ENCODE measurements at regions not wholly inside any gene's neighbourhood (a gene's known extent, or its start where the extent isn't known, plus 50 kb on each side); places are given as distances from the start of the nearest gene placed in this dataset.

DNA sequence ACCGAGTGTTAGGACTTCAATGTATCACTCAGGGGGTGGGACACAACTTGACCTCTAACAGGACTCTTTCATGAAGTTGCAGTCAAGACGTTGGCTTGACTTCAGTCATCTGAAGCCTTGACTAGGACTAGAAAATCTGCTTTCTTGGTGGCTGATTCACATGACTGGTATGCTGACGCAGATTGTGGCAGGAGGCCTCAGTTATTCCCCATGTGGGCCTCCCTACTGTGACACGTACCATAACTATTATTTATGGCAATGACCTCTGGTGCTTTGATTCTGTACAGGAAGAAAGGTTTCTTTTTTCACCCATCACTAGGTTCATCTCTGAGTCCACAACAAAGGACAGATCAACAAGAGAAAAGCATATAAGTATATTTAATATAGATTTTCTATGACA, 270.4 kb downstream of the NEDD1 start:
- no peak for DNase-seq (ENCODE audit: low read depth in 2 of 2)

DNA sequence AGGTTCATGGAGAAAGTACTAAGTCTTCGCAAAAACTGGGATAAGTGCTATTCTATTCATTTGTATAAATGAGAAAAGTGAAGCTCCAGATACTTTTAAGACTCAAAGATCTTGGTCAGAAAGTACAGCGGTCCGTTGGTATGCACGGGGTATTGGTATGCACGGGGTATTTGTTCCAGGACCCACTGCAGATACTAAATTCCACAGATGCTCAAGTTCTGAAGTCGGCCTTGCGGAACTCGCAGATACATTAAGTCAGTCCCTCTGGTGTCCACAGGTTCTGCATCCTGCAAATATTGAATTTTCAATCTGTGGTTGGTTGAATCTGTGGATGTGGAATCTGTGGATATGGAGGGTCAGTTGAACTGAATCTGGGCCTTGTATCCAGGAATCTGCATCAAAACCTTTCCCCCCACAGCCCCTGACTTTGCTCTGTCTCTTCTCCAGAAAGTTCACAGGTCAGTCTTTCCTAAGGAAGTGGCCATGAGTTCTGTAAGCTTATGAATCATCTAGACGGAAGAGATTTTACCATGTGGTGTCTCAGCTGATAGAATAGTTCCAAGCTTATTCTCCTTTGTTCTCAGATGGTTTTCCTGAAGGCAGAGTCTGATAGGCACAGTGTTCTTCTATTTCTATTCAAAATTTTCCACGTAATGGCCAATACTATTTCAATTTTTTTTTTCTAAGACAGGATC, 274.7 kb downstream of the NEDD1 start:
- DNase-seq (ENCODE audit: low read depth in 2 of 2): no peak

DNA sequence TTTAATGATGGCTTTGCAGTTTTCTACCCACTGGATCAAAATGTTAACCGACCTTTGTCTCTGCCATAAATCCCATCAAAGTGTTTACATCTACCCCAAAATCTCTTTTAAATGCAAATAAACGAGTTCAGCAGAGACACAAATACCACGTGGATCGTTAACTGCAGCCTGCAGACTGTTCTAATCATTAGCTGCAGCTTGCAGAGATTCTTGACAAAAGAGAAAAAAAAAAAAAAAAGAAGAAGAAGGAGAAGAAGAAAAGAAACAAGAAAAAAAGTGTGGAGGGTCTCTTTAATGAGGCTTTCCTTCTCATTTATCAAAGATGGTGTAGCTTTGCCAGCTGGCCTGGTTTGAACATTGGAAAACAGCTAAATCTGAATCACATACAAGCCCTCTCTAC, 275.7 kb downstream of the NEDD1 start:
- DNase-seq (ENCODE audit: low read depth in 2 of 2): no peak

DNA sequence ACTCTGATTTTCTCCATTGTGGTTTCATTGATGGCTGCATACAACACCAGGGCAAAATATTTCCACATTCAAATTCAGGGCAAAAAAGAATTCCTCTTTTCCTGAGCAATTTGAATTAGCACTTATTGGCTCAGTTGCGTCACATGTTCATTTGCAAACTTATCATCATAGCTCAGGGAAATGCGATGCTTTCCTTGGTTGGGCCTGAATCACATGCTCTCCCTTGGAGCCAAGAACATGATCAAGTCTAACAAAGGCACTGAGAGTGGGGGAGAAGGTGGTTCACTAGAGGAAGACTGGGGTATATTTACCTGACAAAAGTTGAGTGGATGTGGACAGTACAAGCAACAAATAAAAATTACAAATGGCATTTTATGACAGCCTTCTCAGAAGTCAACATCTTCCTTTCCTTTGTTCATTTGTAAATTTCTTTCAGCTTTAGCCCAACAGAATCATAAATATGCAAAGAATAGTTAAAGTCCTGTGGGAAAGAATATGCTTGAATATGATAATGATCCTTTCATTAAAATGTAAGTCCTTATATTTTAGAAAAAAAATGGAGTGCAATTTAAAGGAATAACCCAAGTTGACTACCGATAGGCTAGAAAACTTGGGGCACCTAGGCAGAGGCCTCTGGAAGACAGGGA, 277.2 kb downstream of the NEDD1 start:
- no peak for DNase-seq (ENCODE audit: low read depth in 2 of 2)

DNA sequence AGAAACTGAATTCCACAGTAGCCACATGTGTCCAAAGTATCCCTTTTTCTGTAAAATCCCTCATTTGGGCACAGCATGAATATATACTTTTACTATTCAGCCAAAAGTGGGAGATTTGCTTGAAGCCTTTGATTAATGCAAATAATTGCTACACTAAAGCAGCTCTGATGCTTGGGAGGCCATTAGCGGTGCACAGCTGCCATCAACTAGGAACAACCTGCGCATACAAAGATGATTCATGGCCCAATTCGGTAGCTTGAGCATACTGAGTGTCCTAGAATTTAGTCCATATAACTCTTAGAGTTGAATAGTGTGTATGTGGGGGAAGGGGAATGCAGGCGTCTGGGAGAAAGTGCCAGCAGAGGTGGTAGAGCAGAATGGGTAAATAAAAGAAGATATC, 277.0 kb upstream of the RMST start:
- DNase-seq (ENCODE audit: low read depth in 2 of 2): no peak

DNA sequence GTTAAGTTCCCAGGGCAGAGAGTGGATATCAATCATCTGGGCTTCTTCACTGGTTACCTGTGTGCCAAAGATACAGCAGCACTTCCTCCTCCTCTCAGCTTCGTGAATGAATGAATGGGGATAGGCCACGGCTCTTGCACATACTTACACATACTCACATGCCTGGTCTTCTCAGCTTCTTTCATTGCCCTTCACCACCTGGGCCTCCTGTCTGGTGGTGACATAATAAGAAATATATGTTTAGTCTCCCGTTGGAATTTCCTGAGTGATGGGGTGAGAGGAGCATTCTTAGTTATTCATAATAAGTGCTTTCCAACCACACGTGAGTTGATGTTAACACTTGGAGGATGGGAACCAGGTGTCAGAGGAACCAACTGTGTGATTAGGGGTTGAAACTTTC, 268.1 kb upstream of the RMST start:
- DNase-seq (ENCODE audit: low read depth in 2 of 2): no peak

DNA sequence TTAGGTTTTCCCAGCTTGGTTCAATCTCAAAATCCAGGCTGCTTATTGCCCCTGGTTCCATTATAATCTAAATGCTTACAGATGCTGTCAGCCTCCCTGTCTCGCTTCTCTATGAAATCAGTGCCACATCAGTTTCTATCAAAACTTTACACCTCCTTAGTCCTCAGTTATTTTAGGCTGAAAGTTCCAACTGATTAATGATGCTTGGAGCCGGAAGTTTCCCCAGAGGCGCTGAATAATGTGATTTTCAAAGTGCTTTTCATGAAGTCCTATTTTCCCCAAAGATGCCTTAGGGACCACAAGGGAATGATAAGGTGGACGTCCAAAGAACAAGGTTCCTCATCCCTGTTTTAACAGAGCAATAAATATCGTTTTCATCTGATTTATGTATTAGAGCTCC, 262.4 kb upstream of the RMST start:
- no peak for DNase-seq (ENCODE audit: low read depth in 2 of 2)

DNA sequence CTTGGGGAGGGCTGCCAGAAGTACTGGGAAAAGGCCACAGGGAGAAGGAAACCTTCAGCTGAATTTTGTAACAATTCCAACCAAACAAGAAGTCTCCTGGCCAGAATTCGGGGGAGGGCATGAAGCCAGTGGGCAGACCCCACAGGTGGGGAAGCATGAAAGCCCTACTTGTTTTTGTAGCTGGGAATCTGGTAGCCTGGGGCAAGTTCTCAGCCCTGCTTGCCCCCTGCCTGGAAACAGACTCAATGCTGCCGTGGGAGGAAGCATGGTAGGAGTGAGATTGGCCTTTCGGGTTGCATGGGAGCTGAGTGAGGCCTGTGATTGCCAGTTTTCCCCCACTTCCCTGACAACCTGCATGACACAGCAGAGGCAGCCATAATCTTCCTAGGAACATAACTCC, 259.2 kb upstream of the RMST start:
- DNase-seq (ENCODE audit: low read depth in 2 of 2): no peak

DNA sequence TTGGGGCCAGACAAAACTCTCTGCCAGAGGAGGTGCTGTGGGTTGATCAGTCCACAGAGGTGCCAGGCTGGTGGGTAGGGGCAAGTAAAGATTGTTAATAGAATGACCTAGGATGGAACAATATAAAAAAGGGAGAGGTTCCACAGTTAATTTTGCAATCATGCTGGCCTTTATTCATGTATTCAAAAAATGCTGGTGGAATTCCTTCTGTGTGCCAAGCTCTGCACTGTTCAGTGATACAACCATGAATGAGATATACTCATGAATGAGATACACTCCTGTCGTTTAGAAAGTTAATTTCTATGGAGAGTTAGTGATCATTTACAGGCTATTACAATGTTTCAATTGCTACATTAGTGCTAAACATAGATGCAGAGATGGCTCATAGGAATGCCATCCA, 252.6 kb upstream of the RMST start:
- no peak for DNase-seq (ENCODE audit: low read depth in 2 of 2)

DNA sequence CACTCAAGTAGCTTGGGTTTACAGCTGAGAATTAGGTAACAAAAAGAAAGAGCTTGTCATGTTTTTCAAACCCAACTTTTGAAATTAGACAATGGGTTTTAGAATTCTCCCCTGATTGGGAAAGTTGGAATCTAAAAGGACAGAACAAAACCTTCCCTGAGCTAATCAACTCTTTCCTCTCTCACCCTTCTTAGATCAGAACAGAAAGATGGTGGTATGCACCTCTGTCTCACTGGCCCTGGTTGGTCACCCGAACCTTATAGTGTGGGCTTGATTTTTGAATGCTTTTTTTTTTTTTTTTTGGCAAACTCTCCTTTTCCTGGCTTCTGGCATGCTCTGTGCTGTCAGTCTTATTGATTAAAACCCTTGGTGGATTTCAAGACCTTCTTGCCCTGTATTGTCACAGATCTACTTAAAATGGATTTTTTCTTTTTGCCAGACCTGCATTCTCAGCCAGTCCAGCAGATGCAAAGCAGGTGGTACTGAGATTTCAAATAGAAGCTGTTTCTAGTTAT, 251.1 kb upstream of the RMST start:
- no peak for DNase-seq (ENCODE audit: low read depth in 2 of 2)

DNA sequence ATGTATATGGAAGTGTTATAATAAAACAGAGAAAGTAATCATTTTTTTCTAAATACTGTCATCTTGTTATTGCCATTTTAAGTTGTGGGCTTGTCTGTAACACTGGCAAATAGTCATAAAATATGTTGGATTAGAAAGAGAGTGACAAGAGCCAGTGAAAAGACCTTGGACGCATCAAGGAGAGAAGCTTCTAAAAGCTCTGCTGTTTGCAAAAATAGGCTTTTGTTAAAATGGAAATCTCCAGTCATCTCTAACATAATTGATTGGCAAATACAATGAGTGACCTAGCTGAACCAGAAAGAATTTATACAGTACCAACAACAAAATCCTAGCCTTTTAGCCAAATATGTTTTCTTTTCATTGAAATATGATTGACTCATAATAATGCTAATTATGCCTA, 245.8 kb upstream of the RMST start:
- no peak for DNase-seq (ENCODE audit: low read depth in 2 of 2)

DNA sequence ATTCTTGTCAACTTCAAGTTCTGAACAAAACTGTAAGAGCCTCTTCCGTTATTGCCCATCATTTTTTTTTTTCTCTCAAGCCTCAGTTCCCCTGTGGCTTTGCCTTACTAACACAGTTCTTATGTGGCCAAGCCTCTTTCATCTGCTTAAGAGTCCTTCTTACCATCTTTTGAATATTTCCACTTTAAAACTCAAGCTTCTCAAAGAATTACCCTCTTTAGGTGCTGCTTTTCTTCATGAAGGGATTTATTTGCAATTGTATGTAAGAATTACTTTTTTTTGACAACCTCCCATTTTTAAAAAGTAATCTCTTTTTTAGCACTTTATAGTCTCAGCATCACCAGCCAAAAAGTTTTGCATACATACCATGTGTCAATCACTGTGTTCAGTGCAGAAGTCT, 240.2 kb upstream of the RMST start:
- no peak for DNase-seq (ENCODE audit: low read depth in 2 of 2)

DNA sequence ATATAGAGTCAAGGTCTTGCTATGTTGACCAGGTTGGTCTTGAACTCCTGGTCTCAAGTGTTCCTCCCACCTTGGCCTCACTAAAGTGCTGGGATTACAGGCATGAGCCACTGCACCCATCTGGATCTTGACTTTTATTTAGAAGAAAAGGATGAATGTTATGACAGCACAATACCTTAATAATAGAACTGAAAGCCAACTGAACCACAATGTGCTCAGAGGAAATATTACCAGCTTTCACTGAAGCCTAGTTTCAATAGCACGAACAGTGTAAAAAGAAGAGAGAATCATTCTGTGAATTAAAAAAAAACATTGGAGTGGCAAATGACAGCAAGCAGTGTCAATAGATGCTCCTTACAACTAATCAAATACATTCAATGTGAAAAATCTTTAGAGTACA, 239.2 kb upstream of the RMST start:
- DNase-seq (ENCODE audit: low read depth in 2 of 2): no peak

DNA sequence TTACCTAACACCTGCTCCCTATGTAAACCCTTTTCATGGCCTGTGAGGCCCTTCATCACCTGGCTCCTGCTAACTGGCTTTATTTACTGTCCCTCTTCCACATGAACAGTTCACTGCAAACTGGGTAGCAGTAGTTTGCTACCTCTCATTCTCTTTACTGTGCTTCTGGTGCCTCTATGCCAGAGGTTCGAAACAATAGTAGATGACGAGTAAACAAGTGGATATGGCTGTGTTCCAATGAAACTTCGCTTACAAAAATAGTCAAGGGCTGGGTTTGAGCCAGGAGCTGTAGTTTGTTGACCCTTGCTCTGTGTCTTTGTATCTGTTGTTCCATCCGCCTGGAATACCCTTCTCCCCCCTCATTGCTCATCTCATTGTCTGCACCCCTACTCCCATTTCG, 233.6 kb upstream of the RMST start:
- no peak for DNase-seq (ENCODE audit: low read depth in 2 of 2)

DNA sequence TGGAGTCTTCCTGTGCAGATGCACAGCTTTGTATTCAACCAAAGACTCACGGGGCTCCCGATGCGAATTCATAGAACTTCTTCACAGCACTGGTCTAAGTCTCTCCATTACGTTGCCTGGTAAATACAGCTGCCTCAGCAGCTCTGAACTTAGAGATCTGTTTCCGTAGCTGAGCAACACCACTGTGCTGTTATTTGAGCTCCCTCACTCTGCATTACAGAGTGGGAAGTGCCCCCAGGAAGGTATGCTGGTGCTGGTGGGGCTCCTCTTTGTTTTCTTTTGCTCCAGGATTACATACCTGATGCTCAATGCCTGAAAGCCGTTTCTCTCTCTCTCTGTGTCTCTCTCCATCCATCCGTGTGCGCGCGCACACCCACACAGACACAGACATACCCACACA, 227.5 kb upstream of the RMST start:
- DNase-seq (ENCODE audit: low read depth in 2 of 2): no peak

DNA sequence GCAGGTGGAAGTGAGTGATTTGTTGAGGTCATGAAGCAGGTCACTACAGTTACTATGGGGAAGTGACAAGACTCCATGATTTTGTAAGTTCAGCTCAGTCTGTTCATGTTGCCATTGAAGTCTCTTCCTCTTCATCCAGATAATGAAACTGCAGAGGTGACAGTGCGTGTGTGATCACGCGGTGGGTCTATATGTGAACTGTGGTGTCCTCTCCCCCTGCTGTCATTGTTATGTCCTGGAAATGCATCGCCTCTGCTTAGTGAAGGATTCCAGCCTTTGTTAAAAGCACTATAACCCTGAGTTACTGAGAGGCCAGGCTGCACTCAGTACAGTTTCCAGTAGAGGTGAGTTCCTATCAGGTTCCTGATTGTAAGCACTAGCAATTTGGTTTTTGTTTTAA, 216.2 kb upstream of the RMST start:
- DNase-seq (ENCODE audit: low read depth in 2 of 2): no peak

DNA sequence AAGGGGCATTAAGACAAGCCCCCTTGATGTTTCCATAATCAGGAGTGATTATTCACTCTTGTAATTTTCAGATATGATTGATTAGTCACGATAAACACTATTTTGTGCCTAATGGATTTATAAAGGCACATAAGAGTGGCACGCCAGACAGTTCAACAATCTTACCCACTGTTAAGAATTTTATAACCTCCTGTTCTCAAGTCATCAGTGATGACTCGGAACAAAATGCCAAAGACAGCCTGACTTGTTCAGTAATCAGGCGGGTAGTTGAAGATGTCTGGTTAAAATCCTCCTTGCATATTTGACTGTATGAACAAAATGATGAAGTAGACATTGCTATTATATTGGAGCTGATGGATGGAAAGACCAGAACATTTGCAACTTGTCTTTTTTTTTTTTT, 212.1 kb upstream of the RMST start:
- DNase-seq (ENCODE audit: low read depth in 2 of 2): no peak

DNA sequence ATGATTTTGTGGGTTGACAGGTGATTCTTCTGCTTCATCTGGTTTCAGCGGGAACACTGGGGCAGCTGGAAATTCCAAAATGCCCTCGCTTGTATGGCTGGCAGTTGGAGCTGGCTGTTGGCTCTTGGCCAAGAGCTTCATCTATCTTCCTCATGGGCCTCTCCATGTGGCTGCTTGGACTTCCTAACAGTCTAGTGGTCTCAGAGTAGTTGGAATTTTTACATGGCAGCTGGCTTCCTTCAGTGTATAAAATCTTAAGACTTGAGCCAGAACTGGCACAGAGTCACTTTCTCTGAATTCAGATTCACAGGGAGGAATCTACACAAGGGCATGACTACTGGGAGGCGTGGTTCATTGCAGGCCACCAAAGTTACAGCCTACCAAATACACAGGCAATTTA, 204.9 kb upstream of the RMST start:
- no peak for DNase-seq (ENCODE audit: low read depth in 2 of 2)

DNA sequence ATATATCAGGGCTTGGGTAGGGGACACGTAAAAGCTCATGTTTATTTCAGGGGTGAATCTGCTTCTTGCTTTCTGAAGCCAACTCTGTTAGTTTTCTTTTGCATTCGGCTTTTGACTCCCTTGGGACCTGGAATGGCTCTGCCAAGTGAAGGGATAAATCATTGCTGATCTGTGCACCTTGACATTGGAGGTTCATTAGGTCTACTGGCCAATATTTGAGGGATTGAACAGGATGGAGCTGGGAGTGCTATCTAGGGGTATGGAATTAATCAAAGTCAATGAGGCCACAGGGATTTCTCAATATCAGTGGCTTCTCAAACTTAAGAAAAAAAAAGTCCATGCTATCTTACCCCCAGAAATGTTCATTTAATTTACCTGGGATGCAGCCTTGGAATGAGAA, 203.5 kb upstream of the RMST start:
- DNase-seq (ENCODE audit: low read depth in 2 of 2): no peak

DNA sequence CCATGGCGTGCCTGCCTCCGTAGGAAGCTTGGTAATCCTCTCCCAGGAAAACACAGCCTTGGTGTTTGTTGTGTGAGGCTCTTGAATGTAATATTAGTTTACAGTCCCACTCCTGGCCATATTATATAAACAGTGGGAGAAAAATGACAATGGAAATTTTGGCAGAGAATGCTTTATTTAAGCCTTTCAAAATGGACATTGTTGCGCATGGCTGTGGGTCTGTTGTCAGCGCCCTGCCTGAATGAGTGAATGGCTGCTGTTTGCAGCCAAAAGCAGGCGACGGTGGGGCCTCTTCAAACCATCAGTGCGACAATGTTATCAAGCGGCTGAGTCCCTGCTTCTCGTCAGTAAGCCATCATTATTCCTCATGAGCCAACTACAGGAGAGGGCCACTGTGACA, 201.8 kb upstream of the RMST start:
- no peak for DNase-seq (ENCODE audit: low read depth in 2 of 2)

DNA sequence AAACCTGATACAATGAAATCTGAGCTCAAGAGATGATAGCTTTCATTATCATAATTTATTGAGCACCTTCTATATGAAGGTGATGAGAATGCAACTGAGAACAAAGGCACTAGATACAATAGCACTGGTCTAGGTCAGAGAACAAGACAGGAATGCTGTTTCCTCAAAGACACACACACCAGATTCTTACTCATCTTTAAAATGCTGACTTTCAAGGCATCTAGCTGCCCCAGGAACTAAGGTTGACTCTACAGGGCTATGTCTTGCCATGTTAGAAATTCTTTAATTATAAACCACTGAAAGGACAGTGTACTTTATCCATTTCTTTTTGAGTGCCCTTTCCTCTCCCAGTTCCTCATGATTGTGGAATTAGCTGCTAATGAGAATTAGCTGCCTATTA, 195.4 kb upstream of the RMST start:
- DNase-seq (ENCODE audit: low read depth in 2 of 2): no peak

DNA sequence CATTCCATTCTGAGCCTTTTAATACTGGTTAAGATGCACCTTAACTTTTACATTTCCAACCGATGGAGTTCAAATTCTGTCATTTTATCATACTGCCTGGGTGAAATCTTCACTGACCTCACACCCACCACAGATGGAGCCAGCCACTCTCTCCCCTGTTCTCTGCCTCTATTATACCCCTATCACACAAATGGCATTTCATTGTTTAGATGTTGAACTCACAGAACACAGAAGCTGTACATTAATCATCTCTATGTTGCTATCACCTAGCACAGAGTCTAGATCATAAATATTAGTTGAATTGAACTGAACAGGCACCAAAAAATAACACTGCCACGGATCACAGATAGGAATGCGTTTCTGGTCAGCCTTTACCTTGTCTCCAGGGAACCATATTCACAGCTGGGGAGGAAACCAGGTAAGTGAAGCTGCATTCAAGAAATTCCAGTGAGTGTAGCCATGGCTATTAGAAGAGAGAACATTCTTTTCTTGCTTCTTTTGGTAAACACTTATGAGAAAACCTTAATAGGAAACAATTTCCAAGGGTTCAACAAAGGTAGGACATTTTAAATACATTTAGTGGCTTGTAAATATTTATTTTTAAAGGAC, 194.9 kb upstream of the RMST start:
- DNase-seq (ENCODE audit: low read depth in 2 of 2): no peak

DNA sequence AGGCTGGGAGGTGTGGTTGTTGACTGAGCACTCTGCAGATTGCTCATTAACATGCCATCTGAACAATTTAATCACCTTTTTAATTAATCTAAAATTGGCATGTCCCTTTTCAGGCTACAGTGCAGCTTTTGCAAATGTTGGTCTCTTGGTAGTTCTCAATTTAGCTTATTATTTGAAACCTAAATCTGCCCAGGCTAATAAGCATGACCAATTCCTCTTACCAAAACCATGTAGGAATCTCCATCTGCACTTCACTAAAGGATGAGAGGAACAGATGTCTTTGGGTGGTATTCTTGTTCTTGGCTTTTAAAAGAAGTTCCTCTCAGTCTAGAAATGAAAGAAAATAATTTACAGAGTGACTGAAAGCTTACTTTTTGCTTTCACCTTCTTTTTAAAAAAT, 190.1 kb upstream of the RMST start:
- DNase-seq (ENCODE audit: low read depth in 2 of 2): no peak
